Body of pancreas (tissue), 4 donors: ENCODE measurements at regions not wholly inside any gene's neighbourhood (a gene's known extent, or its start where the extent isn't known, plus 50 kb on each side); places are given as distances from the start of the nearest gene placed in this dataset.

Experiments
- POLR2A ChIP-seq, 3 donors: fragments of 450-650 bp; IDR thresholded peaks; one replicate each; pipeline ENCODE4 v1.6.1; 2016; ENCODE audit warnings: antibody characterized with exemption in 3 of 3, mild to moderate bottlenecking in 2 of 3
- TF ChIP-seq, protein P1 (sequence below), 7 experiments: fragments of 450-650 bp in 4 of 7; fragments of 200-600 bp in 3 of 7; sonication (generic) in 3 of 7; IDR thresholded peaks; one replicate each; pipeline ENCODE4 v1.5.1; 2016 to 2019; ENCODE audit warnings: antibody characterized with exemption in 7 of 7

DNA sequence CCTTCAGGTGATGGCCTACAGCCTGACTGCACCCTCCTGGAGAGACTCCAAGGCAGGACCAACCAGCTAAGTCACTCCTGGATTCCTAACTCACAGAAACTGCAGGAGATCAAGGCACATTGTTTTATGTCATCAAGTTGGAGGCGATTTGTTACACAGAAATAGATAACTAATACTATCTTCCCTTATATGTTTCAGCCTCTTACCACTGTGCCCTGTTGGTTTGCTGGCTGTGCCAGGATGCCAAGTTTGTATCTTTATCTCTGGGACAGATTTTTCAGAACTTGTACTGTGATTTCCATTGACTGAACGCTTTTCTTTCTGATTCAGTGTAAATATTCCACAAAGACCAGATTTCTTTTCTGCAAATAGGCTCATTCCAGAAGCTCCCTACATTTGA, 76.2 kb upstream of the OPCML start:
- TF ChIP-seq, protein P1, sequence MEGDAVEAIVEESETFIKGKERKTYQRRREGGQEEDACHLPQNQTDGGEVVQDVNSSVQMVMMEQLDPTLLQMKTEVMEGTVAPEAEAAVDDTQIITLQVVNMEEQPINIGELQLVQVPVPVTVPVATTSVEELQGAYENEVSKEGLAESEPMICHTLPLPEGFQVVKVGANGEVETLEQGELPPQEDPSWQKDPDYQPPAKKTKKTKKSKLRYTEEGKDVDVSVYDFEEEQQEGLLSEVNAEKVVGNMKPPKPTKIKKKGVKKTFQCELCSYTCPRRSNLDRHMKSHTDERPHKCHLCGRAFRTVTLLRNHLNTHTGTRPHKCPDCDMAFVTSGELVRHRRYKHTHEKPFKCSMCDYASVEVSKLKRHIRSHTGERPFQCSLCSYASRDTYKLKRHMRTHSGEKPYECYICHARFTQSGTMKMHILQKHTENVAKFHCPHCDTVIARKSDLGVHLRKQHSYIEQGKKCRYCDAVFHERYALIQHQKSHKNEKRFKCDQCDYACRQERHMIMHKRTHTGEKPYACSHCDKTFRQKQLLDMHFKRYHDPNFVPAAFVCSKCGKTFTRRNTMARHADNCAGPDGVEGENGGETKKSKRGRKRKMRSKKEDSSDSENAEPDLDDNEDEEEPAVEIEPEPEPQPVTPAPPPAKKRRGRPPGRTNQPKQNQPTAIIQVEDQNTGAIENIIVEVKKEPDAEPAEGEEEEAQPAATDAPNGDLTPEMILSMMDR (IDR thresholded peaks at IDR 0.05), result no peak
- no peak for TF ChIP-seq POLR2A (IDR thresholded peaks at IDR 0.05)
